K562 (cell line): ENCODE measurements at regions not wholly inside any gene's neighbourhood (a gene's known extent, or its start where the extent isn't known, plus 50 kb on each side); places are given as distances from the start of the nearest gene placed in this dataset.

ENCODE experiments used
- ATAC-seq: fragments of 200-7000 bp; cut with Tn5 transposase; 3 replicates; pipeline ENCODE4 v1.9.1; 2020; ENCODE audit warnings: moderate library complexity
- BruUV-seq: library from RNA; stranded (reverse); fragments of 400-500 nt; replicated peaks from 2 replicates; lab custom pipeline; 2021; lab: Mats Ljungman, UMichigan
- CTCF ChIA-PET: fragments of 300-600 bp; formaldehyde crosslinking; extraction: SDS; loops from one replicate; lab custom pipeline; 2021; ENCODE audit warnings: low intra/inter-chr PET ratio; lab: Yijun Ruan, JAX
- POLR2A ChIA-PET: fragments of 300-600, 350-650 bp; sonication (Branson Sonifier 250); formaldehyde crosslinking; extraction: SDS; loops from one replicate; lab custom pipeline; 2021; ENCODE audit warnings: antibody characterized with exemption, inconsistent platforms; lab: Yijun Ruan, JAX
- DNase-seq, 4 experiments: peaks; one replicate each; pipeline versions ENCODE4 v3.0.0 to v3.0.0-alpha.2; 2011 to 2018; ENCODE audit warnings: low spot score in 3 of 4, mixed read lengths in 3 of 4; ENCODE audit errors: extremely low read depth in 1 of 4
- FAIRE-seq: peaks from 2 replicates; lab custom pipeline; 2011; peaks lifted over from hg19 to GRCh38; lab: Jason Lieb, UNC
- H2AFZ ChIP-seq: 2 replicates; pipeline ENCODE4 v1.6.0; 2011; ENCODE audit warnings: low read depth, low read length, control low read depth, inconsistent platforms
- H3K27ac ChIP-seq: fragments of 200-600 bp; 3 replicates; pipeline ENCODE4 v1.8.0; 2011; ENCODE audit warnings: low read depth, mild to moderate bottlenecking, control low read depth, inconsistent platforms, low read length, moderate library complexity, mixed read lengths; ENCODE audit errors: extremely low read depth
- H3K27me3 ChIP-seq, 2 experiments: fragments of 300-600 bp in 1 of 2; 2 replicates in 1 of 2; 3 replicates in 1 of 2; pipeline versions ENCODE4 v1.6.0 to v1.8.0; 2011; ENCODE audit warnings: inconsistent platforms in 2 of 2, low read length in 2 of 2, mild to moderate bottlenecking in 1 of 2, mixed read lengths in 1 of 2, moderate library complexity in 1 of 2; ENCODE audit not compliant: control insufficient read depth in 2 of 2, insufficient read depth in 2 of 2
- H3K36me3 ChIP-seq: fragments of 300-600 bp; 3 replicates; pipeline ENCODE4 v1.8.0; 2011; ENCODE audit warnings: mild to moderate bottlenecking, low read length, inconsistent platforms; ENCODE audit not compliant: control insufficient read depth, insufficient read depth
- H3K4me1 ChIP-seq, 2 experiments: fragments of 200-600 bp in 1 of 2; replicated peaks in 1 of 2; 2 replicates in 1 of 2; 3 replicates in 1 of 2; pipeline versions ENCODE4 v1.5.1 to v1.8.0; 2011; ENCODE audit warnings: inconsistent platforms in 2 of 2, low read length in 2 of 2, mild to moderate bottlenecking in 1 of 2, mixed read lengths in 1 of 2, moderate library complexity in 1 of 2; ENCODE audit not compliant: control insufficient read depth in 2 of 2, insufficient read depth in 2 of 2
- H3K4me2 ChIP-seq: 2 replicates; pipeline ENCODE4 v1.6.1; 2011; ENCODE audit warnings: low read length, control low read depth, inconsistent platforms, mixed read lengths; ENCODE audit not compliant: insufficient read depth
- H3K4me3 ChIP-seq: fragments of 200-600 bp; sonication (generic), shearing (Covaris generic); 2 replicates; pipeline ENCODE4 v1.5.1; 2016; ENCODE audit warnings: control low read depth, inconsistent platforms
- H3K79me2 ChIP-seq: fragments of 200-600 bp; 3 replicates; pipeline ENCODE4 v1.8.0; 2011; ENCODE audit warnings: low read length, inconsistent platforms; ENCODE audit not compliant: control insufficient read depth, insufficient read depth
- H3K9ac ChIP-seq, 2 experiments: 2 replicates each; pipeline versions ENCODE4 v1.6.0 to v1.6.1; 2011; ENCODE audit warnings: low read depth in 2 of 2, low read length in 2 of 2, control low read depth in 1 of 2, inconsistent platforms in 1 of 2, mild to moderate bottlenecking in 1 of 2, mixed read lengths in 1 of 2; ENCODE audit not compliant: insufficient read depth in 1 of 2
- H3K9me1 ChIP-seq: one replicate; pipeline ENCODE4 v1.6.0; 2011; ENCODE audit warnings: inconsistent platforms, mild to moderate bottlenecking, low read length, moderate library complexity; ENCODE audit not compliant: control insufficient read depth, insufficient read depth
- H3K9me3 ChIP-seq: replicated peaks from 2 replicates; pipeline ENCODE4 v1.5.1; 2011; ENCODE audit warnings: low read depth, low read length, inconsistent platforms; ENCODE audit not compliant: control insufficient read depth, insufficient read depth
- H4K20me1 ChIP-seq: replicated peaks from 2 replicates; pipeline ENCODE4 v1.6.1; 2011; ENCODE audit warnings: low read length, inconsistent platforms, mixed read lengths; ENCODE audit not compliant: control insufficient read depth, insufficient read depth
- ATF7 ChIP-seq: fragments of 450-650 bp; IDR thresholded peaks from 2 replicates; pipeline ENCODE4 v1.7.1; 2014; ENCODE audit warnings: mild to moderate bottlenecking, moderate library complexity
- ELF4 ChIP-seq: fragments of 450-650 bp; formaldehyde crosslinking; IDR thresholded peaks from 2 replicates; pipeline ENCODE4 v1.4.0; 2022; ENCODE audit warnings: missing genetic modification characterization
- FOSL1 ChIP-seq: fragments of 200-800 bp; sonication (Bioruptor generic); conservative IDR thresholded peaks from 2 replicates; pipeline ENCODE4 v1.6.1; 2016; ENCODE audit warnings: missing genetic modification characterization, missing compliant biosample characterization
- HNRNPH1 ChIP-seq: fragments of 200-400 bp; formaldehyde crosslinking; optimal IDR thresholded peaks from 2 replicates; pipeline ENCODE3; 2017; ENCODE audit warnings: low read depth, mild to moderate bottlenecking, low read length, moderate library complexity
- MCM7 ChIP-seq, 2 experiments: fragments of 450-650 bp; IDR thresholded peaks; 2 replicates each; pipeline ENCODE4 v1.6.1; 2016 to 2018
- MEF2A ChIP-seq: IDR thresholded peaks from 2 replicates; pipeline ENCODE4 v1.6.1; 2011; ENCODE audit warnings: low read depth, mild to moderate bottlenecking, low read length, moderate library complexity; ENCODE audit not compliant: control insufficient read depth
- SMARCE1 ChIP-seq: fragments of 450-650 bp; IDR thresholded peaks from 2 replicates; pipeline ENCODE4 v1.7.1; 2016; ENCODE audit warnings: mild to moderate bottlenecking
- TRIM25 ChIP-seq: fragments of 450-650 bp; IDR thresholded peaks from 2 replicates; pipeline ENCODE4 v1.7.0; 2016; ENCODE audit warnings: borderline replicate concordance
- ZNF407 ChIP-seq: fragments of 450-650 bp; IDR thresholded peaks from 2 replicates; pipeline ENCODE4 v1.6.1; 2016; ENCODE audit warnings: low read depth
- ZNF41 ChIP-seq: fragments of 250-450 bp; sonication (Bioruptor Pico); conservative IDR thresholded peaks from 2 replicates; pipeline ENCODE4 v1.4.0; 2020; ENCODE audit warnings: mild to moderate bottlenecking
- ZNF551 ChIP-seq: fragments of 250-450 bp; sonication (Bioruptor Pico); IDR thresholded peaks from 2 replicates; pipeline ENCODE4 v1.5.0; 2021; ENCODE audit warnings: mild to moderate bottlenecking, moderate library complexity
- ZNF778 ChIP-seq: fragments of 450-650 bp; formaldehyde crosslinking; IDR thresholded peaks from 2 replicates; pipeline ENCODE4 v1.4.0; 2020; ENCODE audit warnings: mild to moderate bottlenecking, moderate library complexity
- WGBS: fragments of 100-300 bp; shearing (Covaris generic); methylation state at CpG from one replicate; pipeline ENCODE4 v1.1.6; 2016; ENCODE audit warnings: low coverage, mixed read lengths; ENCODE audit not compliant: insufficient coverage; ENCODE audit errors: missing lambda C conversion rate; 5-methylcytosine and 5-hydroxymethylcytosine counted together
- in situ Hi-C: fragments of 300-500 bp; cut with MboI; formaldehyde crosslinking; loops from 4 replicates; pipeline ENCODE4 v1.15.0; 2018; ENCODE audit warnings: inconsistent platforms, mixed read lengths
- intact Hi-C: fragments of 100-400 bp; cut with micrococcal nuclease; formaldehyde crosslinking; loops from 2 replicates; pipeline ENCODE4 v1.14.2; 2022
- TF ChIP-seq, protein P1 (sequence below): IDR thresholded peaks from 2 replicates; pipeline ENCODE4 v1.6.1; 2011; ENCODE audit not compliant: insufficient read length; ENCODE audit errors: extremely low read depth
- TF ChIP-seq, protein P2 (sequence below): sonication (generic); formaldehyde crosslinking; IDR thresholded peaks from 2 replicates; pipeline ENCODE4 v1.9.0; 2022; ENCODE audit warnings: mild to moderate bottlenecking, missing genetic modification reagents

DNA sequence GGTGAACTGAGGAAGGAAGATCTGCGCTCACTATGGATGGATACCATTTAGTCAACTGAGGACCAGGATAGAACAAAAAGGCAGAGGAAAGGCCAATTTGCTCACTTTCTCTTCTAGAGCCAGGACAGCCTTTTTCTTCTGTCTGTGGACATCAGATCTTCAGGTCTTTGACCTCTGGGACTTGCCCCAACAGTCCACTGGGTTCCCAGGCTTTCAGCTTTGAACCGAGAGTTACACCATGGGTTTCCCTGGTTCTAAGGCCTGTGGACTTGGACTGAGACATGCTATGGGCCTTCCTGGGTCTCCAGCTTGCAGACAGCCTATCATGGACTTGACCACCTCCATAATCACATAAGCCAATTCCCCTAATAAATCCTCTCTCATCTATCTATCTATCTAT lies 232.0 kb downstream of the IPO8 start:
- in situ Hi-C loops (no loop called here), intact Hi-C loops (no loop called here)
- no peaks in the 10 kb centered on the region; a peak in 1 of 5 replicates for H3K4me1 ChIP-seq
- 6% methylated on average over 2 of the region's 2 CpGs for WGBS
- H4K20me1 ChIP-seq = no peaks in the 10 kb centered on the region
- FAIRE-seq (no peak), ATAC-seq (no peak), DNase-seq (no peak)
- BruUV-seq = no TSS peak
- no peak overlapping the region for H3K27ac ChIP-seq
- no peak overlapping the region for H3K4me2 ChIP-seq
- H2AFZ ChIP-seq = 0 out of 2 replicates have a peak overlapping the region, but pooled peaks have one; percentile 37
- peaks cover 0 to 4% of the 10 kb centered on the region in 2 experiments; a peak in 1 of 5 replicates for H3K27me3 ChIP-seq
- no peaks in the 10 kb centered on the region for H3K79me2 ChIP-seq
- ChIA-PET POLR2A (no interaction called here), CTCF (no interaction called here)
- no peaks in the 10 kb centered on the region for H3K9me1 ChIP-seq
- H3K9ac ChIP-seq = no peak overlapping the region
- H3K36me3 ChIP-seq = no peaks in the 10 kb centered on the region
- no peaks in the 10 kb centered on the region for H3K9me3 ChIP-seq
- no peak overlapping the region for H3K4me3 ChIP-seq
- TF ChIP-seq MCM7 (IDR thresholded peaks at IDR 0.05) = no peak
- no peak for TF ChIP-seq ZNF41 (CRISPR knock-in tag)
- no peak for TF ChIP-seq MEF2A
- TF ChIP-seq ELF4 (CRISPR knock-in tag) = no peak
- TF ChIP-seq, protein P1, sequence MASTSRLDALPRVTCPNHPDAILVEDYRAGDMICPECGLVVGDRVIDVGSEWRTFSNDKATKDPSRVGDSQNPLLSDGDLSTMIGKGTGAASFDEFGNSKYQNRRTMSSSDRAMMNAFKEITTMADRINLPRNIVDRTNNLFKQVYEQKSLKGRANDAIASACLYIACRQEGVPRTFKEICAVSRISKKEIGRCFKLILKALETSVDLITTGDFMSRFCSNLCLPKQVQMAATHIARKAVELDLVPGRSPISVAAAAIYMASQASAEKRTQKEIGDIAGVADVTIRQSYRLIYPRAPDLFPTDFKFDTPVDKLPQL = no peak
- TF ChIP-seq FOSL1 (tag) = no peak
- no peak for TF ChIP-seq HNRNPH1
- TF ChIP-seq, protein P2, sequence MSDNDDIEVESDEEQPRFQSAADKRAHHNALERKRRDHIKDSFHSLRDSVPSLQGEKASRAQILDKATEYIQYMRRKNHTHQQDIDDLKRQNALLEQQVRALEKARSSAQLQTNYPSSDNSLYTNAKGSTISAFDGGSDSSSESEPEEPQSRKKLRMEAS (CRISPR knock-in tag) = no peak
- TF ChIP-seq ZNF551 = no peak
- TF ChIP-seq ZNF778 (CRISPR knock-in tag) = no peak
- no peak for TF ChIP-seq ATF7
- no peak for TF ChIP-seq TRIM25
- TF ChIP-seq ZNF407 = no peak
- TF ChIP-seq SMARCE1 = no peak
